ENCODE measurements at regions not wholly inside any gene's neighbourhood (a gene's known extent, or its start where the extent isn't known, plus 50 kb on each side); places are given as distances from the start of the nearest gene placed in this dataset.

DNA sequence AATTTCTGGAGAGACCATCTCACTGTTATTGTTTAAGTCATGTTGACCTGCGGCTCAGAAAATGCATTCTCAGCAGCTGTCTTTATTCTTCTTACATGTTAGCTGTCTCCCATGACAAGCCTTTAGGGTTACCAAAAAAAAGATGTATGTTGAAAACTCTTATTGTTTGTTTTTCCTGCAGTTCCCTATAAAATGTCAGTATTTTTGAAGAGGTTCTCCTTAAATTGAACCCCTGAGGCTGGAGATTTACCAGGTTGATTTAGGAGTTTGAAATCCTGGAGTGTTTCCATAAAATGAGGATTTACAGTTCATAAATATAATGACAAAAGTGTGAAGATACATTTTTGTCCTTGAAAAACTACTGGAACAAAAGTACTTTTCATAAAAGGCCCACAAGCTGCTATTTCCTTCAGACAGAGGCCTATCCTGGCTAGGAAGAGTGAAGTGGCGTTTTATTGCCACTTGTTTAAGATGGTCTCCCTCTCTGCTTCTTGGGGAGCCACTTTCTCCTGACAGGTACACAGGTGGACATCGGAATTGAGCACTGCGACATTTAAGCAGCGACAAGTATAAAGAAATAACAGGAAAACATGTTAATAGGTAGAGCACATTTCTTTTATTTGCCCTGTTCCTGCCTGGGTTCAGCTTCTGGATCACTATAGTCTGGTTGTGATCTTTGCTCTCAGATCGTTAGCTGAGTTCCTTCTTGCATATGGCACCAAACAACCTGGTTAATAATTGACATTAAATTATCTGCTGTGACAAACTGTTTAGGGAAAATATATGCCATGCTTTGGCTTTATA lies 344.8 kb upstream of the RPS23 start (continued):
- TF ChIP-seq, protein P1, sequence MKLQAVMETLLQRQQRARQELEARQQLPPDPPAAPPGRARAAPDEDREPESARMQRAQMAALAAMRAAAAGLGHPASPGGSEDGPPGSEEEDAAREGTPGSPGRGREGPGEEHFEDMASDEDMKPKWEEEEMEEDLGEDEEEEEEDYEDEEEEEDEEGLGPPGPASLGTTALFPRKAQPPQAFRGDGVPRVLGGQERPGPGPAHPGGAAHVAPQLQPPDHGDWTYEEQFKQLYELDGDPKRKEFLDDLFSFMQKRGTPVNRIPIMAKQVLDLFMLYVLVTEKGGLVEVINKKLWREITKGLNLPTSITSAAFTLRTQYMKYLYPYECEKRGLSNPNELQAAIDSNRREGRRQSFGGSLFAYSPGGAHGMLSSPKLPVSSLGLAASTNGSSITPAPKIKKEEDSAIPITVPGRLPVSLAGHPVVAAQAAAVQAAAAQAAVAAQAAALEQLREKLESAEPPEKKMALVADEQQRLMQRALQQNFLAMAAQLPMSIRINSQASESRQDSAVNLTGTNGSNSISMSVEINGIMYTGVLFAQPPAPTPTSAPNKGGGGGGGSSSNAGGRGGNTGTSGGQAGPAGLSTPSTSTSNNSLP (IDR thresholded peaks at IDR 0.05; ENCODE audit: low read depth, low read length): peak; percentile 93
- TF ChIP-seq RFX1 (IDR thresholded peaks at IDR 0.05): no peak
- TF ChIP-seq JUN (CRISPR knock-in tag; IDR thresholded peaks at IDR 0.05): no peak
- TF ChIP-seq, protein P2, sequence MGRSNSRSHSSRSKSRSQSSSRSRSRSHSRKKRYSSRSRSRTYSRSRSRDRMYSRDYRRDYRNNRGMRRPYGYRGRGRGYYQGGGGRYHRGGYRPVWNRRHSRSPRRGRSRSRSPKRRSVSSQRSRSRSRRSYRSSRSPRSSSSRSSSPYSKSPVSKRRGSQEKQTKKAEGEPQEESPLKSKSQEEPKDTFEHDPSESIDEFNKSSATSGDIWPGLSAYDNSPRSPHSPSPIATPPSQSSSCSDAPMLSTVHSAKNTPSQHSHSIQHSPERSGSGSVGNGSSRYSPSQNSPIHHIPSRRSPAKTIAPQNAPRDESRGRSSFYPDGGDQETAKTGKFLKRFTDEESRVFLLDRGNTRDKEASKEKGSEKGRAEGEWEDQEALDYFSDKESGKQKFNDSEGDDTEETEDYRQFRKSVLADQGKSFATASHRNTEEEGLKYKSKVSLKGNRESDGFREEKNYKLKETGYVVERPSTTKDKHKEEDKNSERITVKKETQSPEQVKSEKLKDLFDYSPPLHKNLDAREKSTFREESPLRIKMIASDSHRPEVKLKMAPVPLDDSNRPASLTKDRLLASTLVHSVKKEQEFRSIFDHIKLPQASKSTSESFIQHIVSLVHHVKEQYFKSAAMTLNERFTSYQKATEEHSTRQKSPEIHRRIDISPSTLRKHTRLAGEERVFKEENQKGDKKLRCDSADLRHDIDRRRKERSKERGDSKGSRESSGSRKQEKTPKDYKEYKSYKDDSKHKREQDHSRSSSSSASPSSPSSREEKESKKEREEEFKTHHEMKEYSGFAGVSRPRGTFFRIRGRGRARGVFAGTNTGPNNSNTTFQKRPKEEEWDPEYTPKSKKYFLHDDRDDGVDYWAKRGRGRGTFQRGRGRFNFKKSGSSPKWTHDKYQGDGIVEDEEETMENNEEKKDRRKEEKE (IDR thresholded peaks at IDR 0.05): no peak
- peak; percentile 24; the same call in 1 of the 2 replicates for TF ChIP-seq CEBPG (CRISPR knock-in tag; IDR thresholded peaks at IDR 0.05)
- TF ChIP-seq, protein P3, sequence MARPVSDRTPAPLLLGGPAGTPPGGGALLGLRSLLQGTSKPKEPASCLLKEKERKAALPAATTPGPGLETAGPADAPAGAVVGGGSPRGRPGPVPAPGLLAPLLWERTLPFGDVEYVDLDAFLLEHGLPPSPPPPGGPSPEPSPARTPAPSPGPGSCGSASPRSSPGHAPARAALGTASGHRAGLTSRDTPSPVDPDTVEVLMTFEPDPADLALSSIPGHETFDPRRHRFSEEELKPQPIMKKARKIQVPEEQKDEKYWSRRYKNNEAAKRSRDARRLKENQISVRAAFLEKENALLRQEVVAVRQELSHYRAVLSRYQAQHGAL (CRISPR knock-in tag; IDR thresholded peaks at IDR 0.05; ENCODE audit: not compliant biosample characterization): no peak
- TF ChIP-seq, protein P4, sequence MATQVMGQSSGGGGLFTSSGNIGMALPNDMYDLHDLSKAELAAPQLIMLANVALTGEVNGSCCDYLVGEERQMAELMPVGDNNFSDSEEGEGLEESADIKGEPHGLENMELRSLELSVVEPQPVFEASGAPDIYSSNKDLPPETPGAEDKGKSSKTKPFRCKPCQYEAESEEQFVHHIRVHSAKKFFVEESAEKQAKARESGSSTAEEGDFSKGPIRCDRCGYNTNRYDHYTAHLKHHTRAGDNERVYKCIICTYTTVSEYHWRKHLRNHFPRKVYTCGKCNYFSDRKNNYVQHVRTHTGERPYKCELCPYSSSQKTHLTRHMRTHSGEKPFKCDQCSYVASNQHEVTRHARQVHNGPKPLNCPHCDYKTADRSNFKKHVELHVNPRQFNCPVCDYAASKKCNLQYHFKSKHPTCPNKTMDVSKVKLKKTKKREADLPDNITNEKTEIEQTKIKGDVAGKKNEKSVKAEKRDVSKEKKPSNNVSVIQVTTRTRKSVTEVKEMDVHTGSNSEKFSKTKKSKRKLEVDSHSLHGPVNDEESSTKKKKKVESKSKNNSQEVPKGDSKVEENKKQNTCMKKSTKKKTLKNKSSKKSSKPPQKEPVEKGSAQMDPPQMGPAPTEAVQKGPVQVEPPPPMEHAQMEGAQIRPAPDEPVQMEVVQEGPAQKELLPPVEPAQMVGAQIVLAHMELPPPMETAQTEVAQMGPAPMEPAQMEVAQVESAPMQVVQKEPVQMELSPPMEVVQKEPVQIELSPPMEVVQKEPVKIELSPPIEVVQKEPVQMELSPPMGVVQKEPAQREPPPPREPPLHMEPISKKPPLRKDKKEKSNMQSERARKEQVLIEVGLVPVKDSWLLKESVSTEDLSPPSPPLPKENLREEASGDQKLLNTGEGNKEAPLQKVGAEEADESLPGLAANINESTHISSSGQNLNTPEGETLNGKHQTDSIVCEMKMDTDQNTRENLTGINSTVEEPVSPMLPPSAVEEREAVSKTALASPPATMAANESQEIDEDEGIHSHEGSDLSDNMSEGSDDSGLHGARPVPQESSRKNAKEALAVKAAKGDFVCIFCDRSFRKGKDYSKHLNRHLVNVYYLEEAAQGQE (IDR thresholded peaks at IDR 0.05; ENCODE audit: borderline replicate concordance in 1 of 2, low read depth in 1 of 2, low read length in 2 of 2): no peak; a peak in 1 of 4 replicates
- no peak for TF ChIP-seq ZNF256 (CRISPR knock-in tag; conservative IDR thresholded peaks at IDR 0.05)
- TF ChIP-seq, protein P5, sequence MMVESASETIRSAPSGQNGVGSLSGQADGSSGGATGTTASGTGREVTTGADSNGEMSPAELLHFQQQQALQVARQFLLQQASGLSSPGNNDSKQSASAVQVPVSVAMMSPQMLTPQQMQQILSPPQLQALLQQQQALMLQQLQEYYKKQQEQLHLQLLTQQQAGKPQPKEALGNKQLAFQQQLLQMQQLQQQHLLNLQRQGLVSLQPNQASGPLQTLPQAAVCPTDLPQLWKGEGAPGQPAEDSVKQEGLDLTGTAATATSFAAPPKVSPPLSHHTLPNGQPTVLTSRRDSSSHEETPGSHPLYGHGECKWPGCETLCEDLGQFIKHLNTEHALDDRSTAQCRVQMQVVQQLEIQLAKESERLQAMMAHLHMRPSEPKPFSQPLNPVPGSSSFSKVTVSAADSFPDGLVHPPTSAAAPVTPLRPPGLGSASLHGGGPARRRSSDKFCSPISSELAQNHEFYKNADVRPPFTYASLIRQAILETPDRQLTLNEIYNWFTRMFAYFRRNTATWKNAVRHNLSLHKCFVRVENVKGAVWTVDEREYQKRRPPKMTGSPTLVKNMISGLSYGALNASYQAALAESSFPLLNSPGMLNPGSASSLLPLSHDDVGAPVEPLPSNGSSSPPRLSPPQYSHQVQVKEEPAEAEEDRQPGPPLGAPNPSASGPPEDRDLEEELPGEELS (CRISPR knock-in tag; IDR thresholded peaks at IDR 0.05): peak; percentile 72
- TF ChIP-seq ZNF530 (CRISPR knock-in tag; IDR thresholded peaks at IDR 0.05; ENCODE audit: low read depth): no peak
- no peak for TF ChIP-seq ADNP (CRISPR knock-in tag; IDR thresholded peaks at IDR 0.05)
- TF ChIP-seq YY1 (IDR thresholded peaks at IDR 0.05; ENCODE audit: insufficient read depth, insufficient replicate concordance, low read depth, low read length): no peak
- TF ChIP-seq RBFOX2 (IDR thresholded peaks at IDR 0.05; ENCODE audit: low read depth, low read length): 0 out of 2 replicates have a peak, but pooled peaks have one; percentile 17
- TF ChIP-seq, protein P6, sequence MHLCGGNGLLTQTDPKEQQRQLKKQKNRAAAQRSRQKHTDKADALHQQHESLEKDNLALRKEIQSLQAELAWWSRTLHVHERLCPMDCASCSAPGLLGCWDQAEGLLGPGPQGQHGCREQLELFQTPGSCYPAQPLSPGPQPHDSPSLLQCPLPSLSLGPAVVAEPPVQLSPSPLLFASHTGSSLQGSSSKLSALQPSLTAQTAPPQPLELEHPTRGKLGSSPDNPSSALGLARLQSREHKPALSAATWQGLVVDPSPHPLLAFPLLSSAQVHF (CRISPR knock-in tag; IDR thresholded peaks at IDR 0.05): no peak
- peak; percentile 42; the same call in 1 of the 2 replicates for TF ChIP-seq THAP11 (CRISPR knock-in tag; IDR thresholded peaks at IDR 0.05)
- TF ChIP-seq, protein P7, sequence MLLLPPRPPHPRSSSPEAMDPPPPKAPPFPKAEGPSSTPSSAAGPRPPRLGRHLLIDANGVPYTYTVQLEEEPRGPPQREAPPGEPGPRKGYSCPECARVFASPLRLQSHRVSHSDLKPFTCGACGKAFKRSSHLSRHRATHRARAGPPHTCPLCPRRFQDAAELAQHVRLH (CRISPR knock-in tag; IDR thresholded peaks at IDR 0.05; ENCODE audit: borderline replicate concordance, low read depth): 0 out of 2 replicates have a peak, but pooled peaks have one; percentile 19

All from HepG2 (cell line).